Hematopoietic multipotent progenitor cell (in vitro differentiated cells): ENCODE measurements at regions not wholly inside any gene's neighbourhood (a gene's known extent, or its start where the extent isn't known, plus 50 kb on each side); places are given as distances from the start of the nearest gene placed in this dataset.
"Not testable (repeated sequence)": the region's sequence is repeated elsewhere in the genome, so short reads cannot be mapped to it uniquely, and the experiment has no call there.

Experiments
- DNase-seq, 3 donors: peaks; one replicate each; pipeline ENCODE4 v3.0.0-alpha.2; 2011 to 2015; ENCODE audit warnings: low read depth in 2 of 3, low spot score in 2 of 3

GRCh38 chr4:137890812-137891211, 351.3 kb downstream of the SLC7A11 start:
- no peak for DNase-seq

- DNase-seq, result no peak
Measured at GRCh38 chr4:137881641-137882040, 349.3 kb upstream of the PCDH18 start.

GRCh38 chr4:137868067-137868466, 335.8 kb upstream of the PCDH18 start:
- DNase-seq, result not testable (repeated sequence)

GRCh38 chr4:137866671-137867070, 334.4 kb upstream of the PCDH18 start:
- no peak for DNase-seq

- peak in 1 of 3 donors; percentile 1 for DNase-seq
Measured at GRCh38 chr4:137861682-137862081, 329.4 kb upstream of the PCDH18 start.

GRCh38 chr4:137853424-137853823, 321.1 kb upstream of the PCDH18 start:
- DNase-seq, result no peak

GRCh38 chr4:137852326-137852725, 320.0 kb upstream of the PCDH18 start:
- DNase-seq, result no peak

GRCh38 chr4:137851435-137851834, 319.1 kb upstream of the PCDH18 start:
- DNase-seq, result no peak

GRCh38 chr4:137827945-137828344, 295.7 kb upstream of the PCDH18 start:
- DNase-seq, result not testable (repeated sequence)

- no peak for DNase-seq
Measured at GRCh38 chr4:137825505-137825904, 293.2 kb upstream of the PCDH18 start.

- no peak for DNase-seq
Measured at GRCh38 chr4:137823007-137823406, 290.7 kb upstream of the PCDH18 start.

GRCh38 chr4:137819964-137820383, 287.7 kb upstream of the PCDH18 start:
- DNase-seq, result peak in 2 of 3 donors; percentile 10 to 31

GRCh38 chr4:137812258-137812657, 280.0 kb upstream of the PCDH18 start:
- no peak for DNase-seq

GRCh38 chr4:137806420-137806819, 274.1 kb upstream of the PCDH18 start:
- no peak for DNase-seq

GRCh38 chr4:137804906-137805495, 272.7 kb upstream of the PCDH18 start:
- DNase-seq, result no peak

GRCh38 chr4:137800861-137801260, 268.6 kb upstream of the PCDH18 start:
- DNase-seq, result no peak

- no peak for DNase-seq
Measured at GRCh38 chr4:137794764-137795254, 262.5 kb upstream of the PCDH18 start.

GRCh38 chr4:137789263-137789662, 257.0 kb upstream of the PCDH18 start:
- DNase-seq, result not testable (repeated sequence)

- DNase-seq, result not testable (repeated sequence)
Measured at GRCh38 chr4:137783923-137784322, 251.6 kb upstream of the PCDH18 start.

- no peak for DNase-seq
Measured at GRCh38 chr4:137775701-137776100, 243.4 kb upstream of the PCDH18 start.

- no peak for DNase-seq
Measured at GRCh38 chr4:137774501-137774900, 242.2 kb upstream of the PCDH18 start.

- DNase-seq, result no peak
Measured at GRCh38 chr4:137768881-137769280, 236.6 kb upstream of the PCDH18 start.

GRCh38 chr4:137768196-137768595, 235.9 kb upstream of the PCDH18 start:
- DNase-seq, result no peak
